GM21528 (cell line): ENCODE measurements at regions not wholly inside any gene's neighbourhood (a gene's known extent, or its start where the extent isn't known, plus 50 kb on each side); places are given as distances from the start of the nearest gene placed in this dataset.
"Not testable (repeated sequence)": the region's sequence is repeated elsewhere in the genome, so short reads cannot be mapped to it uniquely, and the experiment has no call there.

Experiments used
- ATAC-seq: cut with Tn5 transposase; IDR thresholded peaks from one replicate; pipeline ENCODE4 v1.9.1; 2021; ENCODE audit warnings: mild to moderate bottlenecking, moderate library complexity; ENCODE audit not compliant: unreplicated experiment, low FRiP score

DNA sequence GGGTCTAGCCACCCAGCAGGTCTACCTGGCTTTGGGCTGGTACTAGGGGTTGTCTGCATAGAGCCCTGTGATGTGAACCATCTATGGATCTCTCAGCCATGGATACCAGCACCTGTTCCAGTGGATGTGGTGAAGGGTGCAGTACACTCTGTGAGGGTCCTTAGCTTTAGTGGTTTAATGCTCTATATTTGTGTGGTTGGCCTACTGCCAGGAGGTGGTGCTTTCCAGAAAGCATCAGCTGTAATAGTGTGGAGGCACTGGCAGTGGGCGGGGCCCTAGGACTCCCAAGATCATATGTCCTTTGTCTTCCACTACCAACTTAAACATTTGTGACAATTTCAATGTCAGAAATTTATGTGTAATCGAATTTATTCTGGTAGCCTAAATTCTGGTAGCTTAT is 1065.1 kb downstream of the RPIA start:
- not testable (repeated sequence) for ATAC-seq

DNA sequence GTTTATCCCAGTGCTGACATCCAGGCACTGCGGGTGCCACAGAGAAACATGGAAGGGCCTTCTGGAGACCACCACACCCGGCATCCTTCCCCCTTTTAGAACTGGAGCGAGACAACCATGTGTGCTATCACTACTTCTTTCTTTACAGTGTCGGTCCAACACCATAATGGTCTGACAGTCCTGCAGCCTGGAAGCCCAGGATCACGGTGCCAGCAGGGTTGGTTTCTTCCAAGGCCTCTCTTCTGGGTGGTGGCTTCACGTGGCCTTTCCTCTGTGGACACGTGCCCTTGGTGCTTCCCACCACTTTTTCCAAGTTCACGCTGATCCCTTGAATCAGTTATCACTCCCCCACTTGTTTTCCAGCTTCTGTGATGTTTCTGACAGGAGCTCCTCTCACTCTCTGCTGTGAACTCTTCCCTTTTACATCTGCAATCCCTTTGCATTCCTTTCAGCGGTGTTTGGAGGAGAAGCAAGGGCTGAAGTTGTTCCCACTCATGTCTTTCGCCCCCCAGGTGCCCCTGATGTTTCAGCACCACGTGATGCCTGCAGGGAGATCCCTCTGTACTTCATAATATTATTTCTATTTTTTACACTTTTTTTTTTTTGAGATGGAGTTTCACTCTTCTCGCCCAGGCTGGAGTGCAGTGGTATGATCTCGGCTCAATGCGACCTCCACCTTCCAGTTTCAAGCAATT is 1067.0 kb downstream of the RPIA start:
- ATAC-seq: not testable (repeated sequence)

DNA sequence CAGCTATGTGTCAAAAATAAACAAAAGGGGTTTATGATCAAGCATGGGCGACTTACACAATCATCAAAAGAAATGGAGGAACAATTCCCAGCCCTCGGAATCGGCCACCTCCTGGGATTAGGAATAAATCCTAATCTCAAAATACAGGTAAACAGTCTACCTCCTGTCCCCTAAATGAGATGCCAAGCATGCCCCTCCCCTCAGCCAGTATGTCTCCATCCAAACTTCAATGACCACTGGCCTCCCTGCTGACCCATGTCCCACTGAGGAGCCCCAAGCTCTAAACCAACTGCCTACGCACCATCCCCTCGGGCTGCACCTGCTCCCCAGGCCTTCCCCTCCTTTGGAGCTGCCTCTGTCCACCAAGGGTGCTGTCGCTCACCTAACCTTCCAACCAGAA is 1069.3 kb downstream of the RPIA start:
- ATAC-seq: not testable (repeated sequence)

DNA sequence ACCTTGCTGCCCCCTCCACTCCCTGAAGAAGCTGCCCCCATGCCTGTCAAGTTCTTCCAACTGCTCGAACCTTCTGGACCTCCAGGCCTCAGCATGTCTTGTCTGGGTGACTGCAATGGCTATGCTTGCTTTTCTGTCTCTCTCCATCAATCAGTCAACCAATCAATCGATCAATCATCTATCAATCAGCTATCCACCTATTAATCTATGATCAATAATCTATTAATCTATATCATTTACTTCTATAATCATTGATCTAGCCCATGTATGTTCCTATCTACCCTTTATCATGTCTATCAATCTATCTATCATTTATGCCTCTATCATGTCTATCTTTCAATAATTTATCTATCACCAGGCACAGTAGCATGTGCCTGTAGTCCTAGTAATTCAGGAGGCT is 1069.7 kb downstream of the RPIA start:
- not testable (repeated sequence) for ATAC-seq

DNA sequence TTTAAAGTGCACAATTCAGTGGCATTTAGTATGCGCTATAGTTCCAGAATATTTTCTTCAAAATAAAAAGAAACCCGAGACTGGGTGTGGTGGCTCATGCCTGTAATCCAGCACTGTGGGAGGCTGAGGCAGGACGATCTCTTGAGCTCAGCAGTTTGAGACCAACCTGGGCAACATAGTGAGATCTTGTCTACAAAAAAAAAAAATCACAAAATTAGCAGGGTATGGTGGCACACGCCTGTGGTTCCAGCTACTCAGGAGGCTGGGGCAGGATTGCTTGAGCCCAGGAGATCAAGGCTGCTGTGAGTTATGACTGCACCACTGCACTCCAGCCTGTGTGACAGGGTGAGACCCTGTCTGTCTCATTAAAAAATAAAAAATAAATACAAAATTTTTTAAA is 1070.4 kb downstream of the RPIA start:
- ATAC-seq: not testable (repeated sequence)

DNA sequence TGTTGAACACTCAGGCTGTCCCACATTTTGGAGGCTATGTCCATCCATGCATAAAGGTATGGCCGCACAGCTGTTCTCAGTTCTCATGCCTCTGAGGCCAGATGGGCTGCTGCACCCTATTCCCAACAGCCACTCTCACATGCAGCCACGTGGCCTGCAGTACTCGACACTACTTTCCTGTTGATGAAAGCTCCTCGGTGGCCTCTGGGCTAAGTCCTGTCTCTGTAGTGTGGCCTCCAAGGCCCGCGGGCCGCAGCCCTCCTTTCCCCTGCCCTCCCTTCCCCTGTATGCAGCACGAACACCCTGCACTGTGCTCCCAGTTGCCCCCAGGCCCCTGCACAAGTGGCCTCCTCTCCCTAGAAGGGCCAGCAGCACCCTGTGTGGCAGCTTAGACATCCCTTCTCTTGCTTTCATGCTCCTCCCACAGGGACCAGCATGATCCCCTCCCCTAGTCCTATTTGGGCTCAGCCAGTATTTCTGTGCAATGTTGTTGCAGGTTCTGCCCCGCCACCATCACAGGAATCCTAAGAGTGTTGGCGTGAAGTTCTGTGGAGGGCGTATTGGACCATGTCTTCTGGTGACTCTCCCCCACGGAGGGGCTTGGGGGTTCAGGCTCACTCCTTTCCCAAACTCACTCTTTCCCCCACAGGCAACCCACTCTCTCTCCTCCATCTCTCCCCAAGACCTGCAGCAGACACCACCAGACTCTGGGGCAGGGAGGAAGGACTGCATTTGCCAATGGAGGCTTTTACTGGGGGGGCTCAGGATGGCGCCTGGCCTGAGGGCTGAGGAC is 1071.2 kb downstream of the RPIA start:
- ATAC-seq: not testable (repeated sequence)

DNA sequence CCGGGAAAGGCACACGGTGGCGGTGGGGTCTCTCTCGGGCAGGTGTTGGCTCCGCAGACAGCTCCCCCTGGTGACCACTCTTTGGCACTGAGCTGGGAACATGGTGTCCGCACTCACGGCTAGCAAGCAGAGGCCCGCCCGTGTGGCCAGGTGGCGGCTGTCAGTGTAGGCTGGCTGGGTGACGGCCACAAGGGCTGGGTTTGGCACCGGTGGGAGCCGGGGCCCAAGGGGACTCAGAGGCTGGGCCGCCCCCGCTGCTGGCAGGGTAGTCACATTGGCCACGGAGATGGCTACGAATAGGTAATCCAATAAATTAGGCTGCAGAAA is 1071.7 kb downstream of the RPIA start:
- ATAC-seq: no peak

DNA sequence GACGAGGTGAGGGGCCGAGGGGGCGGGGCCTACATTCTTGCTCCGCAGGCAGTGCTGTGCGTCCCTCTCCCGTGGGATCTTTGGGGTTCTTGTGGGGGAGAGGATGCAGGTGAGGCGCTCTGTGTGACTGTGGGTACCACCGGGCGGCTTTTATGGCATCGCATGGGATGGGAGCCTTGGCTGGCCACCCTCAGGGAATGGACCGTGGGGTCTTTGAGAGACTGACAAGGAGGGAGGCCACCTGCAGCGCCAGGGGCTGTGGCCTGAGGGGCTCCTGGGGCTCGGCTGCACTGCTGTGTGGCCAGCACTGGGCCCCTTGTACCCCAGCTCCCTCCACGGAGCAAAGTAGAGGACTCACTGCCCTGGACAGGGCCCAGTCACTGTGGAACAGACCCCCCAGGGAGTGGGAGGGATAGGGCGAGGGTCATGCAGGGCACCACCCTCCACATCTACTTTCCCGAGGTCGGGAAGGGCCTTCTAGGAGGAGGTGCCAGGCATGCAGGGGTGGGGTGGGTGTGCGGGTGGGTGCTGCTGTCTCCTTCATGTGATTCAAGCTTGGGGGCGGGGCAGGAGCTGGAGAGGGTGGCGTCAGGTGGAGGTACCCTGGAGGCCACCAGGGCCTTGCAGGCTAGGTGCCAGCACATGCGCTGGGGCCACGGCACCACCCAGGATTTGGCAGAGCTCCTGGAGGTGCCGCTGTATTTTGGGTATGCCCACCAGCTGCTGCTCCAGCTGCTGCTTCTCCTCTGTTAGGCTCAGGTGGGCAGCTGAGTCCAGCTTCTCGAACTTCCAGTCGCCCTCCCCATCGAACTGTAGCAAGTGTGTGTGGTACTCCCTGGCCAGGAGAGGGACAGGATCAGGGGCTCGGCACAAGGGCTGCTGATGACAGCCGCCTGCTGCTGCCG is 1072.4 kb downstream of the RPIA start:
- no peak for ATAC-seq

DNA sequence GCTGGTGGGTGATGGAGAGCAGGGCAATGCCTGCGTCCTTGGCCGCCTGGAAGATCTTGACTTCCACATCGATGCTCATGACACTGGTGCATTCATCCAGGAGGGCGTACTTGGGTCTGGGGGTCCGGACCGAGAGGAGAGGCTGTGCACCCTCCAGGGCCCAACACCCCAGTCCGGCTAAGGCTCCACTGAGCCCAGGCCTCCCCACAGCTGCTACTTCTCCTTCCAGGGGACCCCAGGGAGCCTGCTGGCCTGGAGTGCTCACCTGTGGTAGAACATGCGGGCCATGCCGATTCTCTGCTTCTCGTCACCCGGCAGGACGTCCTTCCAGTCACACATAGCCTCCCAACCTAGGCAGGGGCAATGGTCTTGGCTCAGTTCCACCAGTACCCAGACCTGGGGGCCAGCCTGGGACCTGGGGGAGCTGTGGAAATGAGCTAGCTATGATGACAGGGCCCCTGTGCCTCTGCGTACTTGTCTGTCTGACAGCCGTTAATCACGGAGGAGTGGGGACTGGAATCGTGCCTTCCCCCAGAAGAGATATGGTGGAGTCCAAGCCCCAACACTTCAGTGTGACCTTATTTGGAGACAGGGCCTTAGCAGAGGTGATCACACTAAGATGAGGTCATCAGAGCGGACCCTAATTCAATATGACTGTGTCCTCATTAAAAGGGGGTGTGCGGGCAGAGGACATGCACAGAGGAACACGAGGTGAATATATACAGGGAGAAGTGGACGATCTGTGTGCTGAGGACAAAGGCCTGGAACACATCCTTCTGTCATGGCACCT is 1073.3 kb downstream of the RPIA start:
- not testable (repeated sequence) for ATAC-seq

DNA sequence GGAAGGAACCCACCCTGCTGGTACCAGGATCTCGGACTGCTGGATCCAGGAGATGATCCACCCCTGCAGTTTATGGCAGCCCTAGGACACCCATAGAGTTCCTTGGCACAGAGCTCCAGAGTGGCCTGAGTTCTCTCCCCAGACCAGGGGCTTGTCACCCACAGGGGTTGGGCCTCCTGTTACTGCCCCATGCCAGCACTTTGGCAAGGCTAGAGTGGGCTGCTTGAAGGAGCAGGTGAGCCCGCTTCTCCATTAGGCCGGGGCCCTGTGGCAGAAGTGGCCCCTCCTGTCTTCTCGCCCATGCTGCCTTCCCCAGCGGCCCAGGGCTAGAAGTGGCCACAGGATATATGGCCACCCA is 1073.9 kb downstream of the RPIA start:
- not testable (repeated sequence) for ATAC-seq

DNA sequence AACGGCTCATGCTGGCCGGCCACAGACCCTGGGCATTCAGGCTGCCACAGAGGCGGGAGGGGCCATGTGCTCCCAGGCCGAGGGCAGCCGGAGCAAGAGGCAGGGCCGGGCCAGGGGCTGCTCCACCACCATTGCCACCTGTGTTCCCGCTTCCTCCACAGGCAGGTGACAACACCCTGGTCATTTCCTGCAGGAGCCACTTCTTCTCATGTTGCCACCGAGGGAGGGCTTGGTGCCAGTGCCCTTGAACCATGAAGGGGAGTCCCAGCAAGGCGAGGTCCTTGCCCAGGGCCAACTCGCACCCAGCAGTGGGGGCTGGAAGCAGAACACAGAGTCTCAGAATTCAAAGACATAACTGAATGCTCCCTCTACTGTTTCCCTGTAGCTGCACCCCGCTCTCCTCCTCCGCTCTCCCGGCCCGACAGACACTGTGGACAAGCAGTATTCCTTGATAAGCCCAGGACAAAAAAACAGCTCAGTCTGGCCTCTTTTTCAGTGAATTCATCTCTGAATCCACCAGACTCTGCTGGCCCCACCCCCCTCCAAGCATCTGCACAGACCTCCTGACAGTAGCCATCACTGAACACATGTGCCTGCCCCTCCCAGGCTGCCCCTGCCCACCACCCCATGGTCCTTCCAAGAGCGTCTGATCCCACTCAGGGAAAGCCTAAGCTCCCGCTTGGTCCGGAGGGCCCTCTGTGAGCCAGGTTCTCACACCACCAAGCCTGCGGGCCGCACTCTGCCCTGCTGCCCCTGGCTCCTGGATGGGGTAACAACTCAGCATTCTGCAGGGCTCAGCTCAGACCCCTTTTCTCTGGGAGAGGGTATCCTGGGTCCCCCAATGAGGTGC is 1074.9 kb downstream of the RPIA start:
- not testable (repeated sequence) for ATAC-seq

DNA sequence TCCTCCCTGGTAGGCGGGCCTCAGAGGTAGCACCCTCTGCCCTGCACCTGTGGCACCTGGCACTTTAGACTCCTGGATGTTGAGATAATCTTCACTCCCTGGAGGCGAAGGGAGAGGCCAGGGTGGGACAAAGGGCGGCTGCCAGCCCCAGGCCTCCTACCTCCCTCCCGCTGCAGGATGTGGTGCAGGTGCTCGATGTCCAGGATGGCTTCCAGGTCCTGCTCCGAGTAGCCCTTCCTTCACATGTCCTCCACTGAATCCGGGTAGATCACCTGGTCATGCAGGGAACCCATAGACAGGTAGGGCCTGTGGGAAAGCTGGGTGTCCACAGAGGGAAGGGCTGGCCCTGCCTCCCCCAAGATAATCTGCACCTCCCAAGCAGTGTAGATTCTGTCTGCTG is 1075.6 kb downstream of the RPIA start:
- ATAC-seq: not testable (repeated sequence)

DNA sequence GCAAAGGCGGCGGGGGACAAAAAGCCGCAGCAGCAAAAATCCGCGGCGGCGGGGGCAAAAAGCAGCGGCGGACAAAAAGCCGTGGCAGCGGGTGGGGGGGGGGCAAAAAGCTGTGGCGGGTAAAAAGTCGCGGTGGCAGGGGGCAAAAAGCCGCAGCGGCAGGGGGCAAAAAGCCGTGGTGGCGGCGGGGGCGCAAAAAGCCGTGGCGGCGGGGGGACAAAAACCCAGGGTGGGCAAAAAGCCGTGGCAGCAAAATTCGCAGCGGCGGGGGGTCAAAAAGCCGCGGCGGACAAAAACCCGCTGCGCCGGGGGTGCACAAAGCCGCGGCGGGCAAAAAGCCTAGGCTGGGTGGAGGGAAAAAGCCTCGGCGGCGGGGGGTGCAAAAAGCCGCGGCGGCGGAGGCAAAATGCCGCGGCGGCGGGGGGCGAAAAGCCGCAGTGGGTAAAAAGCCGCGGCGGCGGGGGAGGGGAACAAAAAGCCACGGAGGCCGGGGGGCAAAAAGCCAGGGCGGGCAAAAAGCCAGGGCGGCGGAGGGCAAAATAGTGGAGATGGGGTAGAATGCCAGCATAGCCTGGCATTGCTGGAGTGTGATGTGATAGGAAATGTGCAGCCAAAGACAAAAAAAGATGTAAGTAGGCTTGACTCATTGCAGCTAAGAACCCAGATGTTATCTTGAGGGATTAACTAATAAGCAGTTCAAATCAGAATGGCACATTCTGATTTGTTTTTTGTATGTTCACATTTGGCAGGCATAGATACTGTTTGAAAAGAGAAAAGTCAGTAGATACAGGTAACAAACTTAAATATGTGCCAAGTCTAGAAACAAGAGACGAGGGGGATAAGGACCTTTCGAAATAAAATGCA is 1076.3 kb downstream of the RPIA start:
- no peak for ATAC-seq

DNA sequence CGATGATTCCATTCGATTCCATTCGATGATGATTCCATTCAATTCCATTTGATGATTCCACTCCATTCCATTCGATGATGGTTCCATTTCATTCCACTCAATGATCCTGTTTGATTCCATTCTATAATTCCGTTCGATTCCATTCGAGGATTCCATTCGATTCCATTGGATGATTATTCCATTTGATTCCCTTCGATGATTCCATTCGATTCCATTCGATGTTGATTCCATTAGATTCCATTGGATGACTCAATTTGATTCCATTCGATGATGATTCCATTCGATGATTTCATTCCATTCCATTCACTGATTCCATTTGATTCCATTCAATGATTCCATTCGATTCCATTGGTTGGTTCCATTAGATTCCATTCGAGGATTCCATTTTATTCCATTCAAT is 1084.4 kb downstream of the RPIA start:
- ATAC-seq: no peak

DNA sequence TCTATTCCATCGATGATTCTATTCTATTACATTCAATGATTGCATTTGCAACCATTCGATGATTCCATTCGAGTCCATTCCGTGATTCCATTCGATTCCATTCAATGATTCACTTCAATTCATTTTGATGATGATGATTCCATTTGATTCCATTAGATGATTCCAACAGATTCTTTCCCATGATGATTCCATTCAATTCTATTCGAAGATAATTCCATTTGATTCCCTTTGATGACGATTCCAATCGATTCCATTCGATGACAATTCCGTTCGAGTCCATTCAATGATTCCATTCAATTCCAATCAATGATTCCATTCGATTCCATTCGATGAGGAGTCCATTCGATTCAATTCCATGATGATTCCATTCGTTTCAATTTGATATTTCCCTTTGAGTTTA is 1088.8 kb downstream of the RPIA start:
- ATAC-seq: no peak

DNA sequence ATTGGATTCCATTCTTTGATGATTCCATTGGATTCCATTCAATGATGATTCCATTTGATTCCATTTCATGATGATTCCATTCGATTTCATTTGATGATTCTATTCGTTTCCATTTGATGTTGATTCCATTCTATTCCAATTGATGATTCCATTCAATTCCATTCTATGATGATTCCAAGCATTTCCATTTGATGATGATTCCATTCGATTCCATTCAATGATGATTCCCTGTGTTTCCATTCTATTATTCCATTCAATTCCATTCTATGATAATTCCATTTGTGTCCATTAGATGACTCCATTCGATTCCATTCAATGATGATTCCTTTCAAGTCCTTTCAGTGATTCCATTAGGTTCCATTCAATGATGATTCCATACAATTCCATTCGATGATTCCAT is 1090.5 kb downstream of the RPIA start:
- no peak for ATAC-seq

DNA sequence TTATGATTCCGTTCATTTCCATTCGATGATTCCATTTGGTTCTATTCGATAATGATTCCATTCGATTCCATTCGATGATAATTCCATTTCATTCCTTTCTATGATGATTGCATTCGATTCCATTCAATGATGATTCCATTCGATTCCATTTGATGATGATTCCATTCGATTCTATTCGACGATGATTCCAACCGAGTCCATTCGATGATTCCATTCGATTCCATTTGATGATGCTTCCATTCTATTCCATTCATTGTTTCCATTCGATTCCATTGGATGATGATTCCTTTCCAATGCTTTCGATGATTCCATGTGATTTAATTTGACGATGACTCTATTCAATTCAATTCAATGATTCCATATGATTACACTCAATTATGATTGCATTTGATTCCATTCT is 1093.5 kb downstream of the RPIA start:
- ATAC-seq: no peak

DNA sequence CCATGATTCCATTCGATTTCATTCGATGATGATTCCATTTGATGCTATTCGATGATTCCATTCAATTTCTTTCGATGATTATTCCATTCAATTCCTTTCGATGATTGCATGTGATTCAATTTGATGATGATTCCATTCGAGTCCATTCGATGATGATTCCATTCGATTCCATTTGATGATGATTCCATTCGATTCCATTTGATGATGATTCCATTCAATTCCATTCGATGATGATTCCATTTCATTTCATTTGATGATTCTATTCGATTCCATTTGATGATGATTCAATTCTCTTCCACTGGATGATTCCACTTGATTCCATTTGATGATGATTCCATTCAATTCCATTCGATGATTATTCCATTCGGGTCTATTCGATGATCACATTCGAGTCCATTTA is 1094.1 kb downstream of the RPIA start:
- not testable (repeated sequence) for ATAC-seq

DNA sequence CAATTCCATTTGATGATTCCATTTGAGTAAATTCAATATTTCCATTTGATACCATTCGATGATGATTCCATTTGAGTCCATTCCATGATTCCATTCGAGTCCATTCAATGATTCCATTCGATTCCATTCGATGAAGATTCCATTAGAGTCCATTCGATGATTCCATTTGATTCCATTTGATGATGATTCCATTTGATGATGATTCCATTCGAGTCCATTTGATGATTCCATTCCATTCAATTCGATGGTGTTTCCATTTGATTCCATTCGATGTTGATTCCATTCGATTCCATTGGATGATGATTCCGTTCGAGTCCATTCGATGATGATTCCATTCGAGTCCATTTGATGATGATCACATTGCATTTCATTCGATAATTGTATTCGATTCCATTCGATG is 1095.2 kb downstream of the RPIA start:
- ATAC-seq: not testable (repeated sequence)
